ENCODE measurements at regions not wholly inside any gene's neighbourhood (a gene's known extent, or its start where the extent isn't known, plus 50 kb on each side); places are given as distances from the start of the nearest gene placed in this dataset.

- ChIA-PET CTCF (no interaction called here), POLR2A (no interaction called here)
- Mint-ChIP-seq H3K4me3 (no peak overlapping the region), H3K27me3 (no peaks in the 10 kb centered on the region), H3K4me1 (ENCODE audit: low read depth) (no peaks in the 10 kb centered on the region), H3K9me3 (no peaks in the 10 kb centered on the region), H3K27ac (no peak overlapping the region), H3K36me3 (no peaks in the 10 kb centered on the region)
- intact Hi-C loops (cut with micrococcal nuclease) = no loop called here
- no peak for DNase-seq
Observed at GRCh38 chr3:117624424-117624823, 914.8 kb downstream of the TUSC7 start.

DNA sequence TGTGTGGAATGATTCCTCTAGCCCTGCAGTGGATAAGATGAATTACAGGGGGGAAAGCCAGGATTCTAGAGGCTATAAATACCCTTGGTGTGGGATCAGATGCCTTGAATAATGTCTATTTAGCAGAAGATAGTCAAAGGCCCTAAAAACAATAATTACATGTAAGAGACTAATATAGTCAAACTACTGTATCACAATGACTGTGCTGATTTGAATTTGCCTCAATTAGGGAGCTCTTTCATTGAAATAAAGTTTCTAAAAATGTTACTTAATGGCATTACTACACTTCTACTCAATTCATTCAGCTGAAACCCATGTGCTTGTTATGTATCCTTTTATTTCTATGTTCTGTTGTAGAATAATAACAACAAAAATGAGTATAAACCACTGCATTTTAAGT lies 915.6 kb downstream of the TUSC7 start:
- ChIA-PET POLR2A (no interaction called here), CTCF (no interaction called here)
- Mint-ChIP-seq H3K27me3 (no peaks in the 10 kb centered on the region), H3K4me3 (no peak overlapping the region), H3K27ac (no peak overlapping the region), H3K36me3 (no peaks in the 10 kb centered on the region), H3K4me1 (ENCODE audit: low read depth) (no peaks in the 10 kb centered on the region), H3K9me3 (no peaks in the 10 kb centered on the region)
- no peak for DNase-seq
- intact Hi-C loops (cut with micrococcal nuclease) = no loop called here

GRCh38 chr3:117626577-117626976 lies 917.0 kb downstream of the TUSC7 start:
- POLR2A ChIA-PET = no interaction called here
- no peaks in the 10 kb centered on the region for H3K27me3 Mint-ChIP-seq
- no peak overlapping the region for H3K27ac Mint-ChIP-seq
- H3K36me3 Mint-ChIP-seq = no peaks in the 10 kb centered on the region
- intact Hi-C loops (cut with micrococcal nuclease) = no loop called here
- H3K4me1 Mint-ChIP-seq (ENCODE audit: low read depth) = no peaks in the 10 kb centered on the region
- H3K9me3 Mint-ChIP-seq = no peaks in the 10 kb centered on the region
- DNase-seq = no peak
- no peak overlapping the region for H3K4me3 Mint-ChIP-seq
- CTCF ChIA-PET = no interaction called here

GRCh38 chr3:117628823-117629291 lies 919.3 kb downstream of the TUSC7 start:
- intact Hi-C loops (cut with micrococcal nuclease) = no loop called here
- Mint-ChIP-seq H3K27ac (no peak overlapping the region), H3K9me3 (no peaks in the 10 kb centered on the region), H3K4me1 (ENCODE audit: low read depth) (no peaks in the 10 kb centered on the region), H3K27me3 (no peaks in the 10 kb centered on the region), H3K4me3 (no peak overlapping the region), H3K36me3 (no peaks in the 10 kb centered on the region)
- ChIA-PET POLR2A (no interaction called here), CTCF (no interaction called here)
- no peak for DNase-seq

GRCh38 chr3:117629505-117629904 lies 919.9 kb downstream of the TUSC7 start:
- Mint-ChIP-seq H3K27me3 (no peaks in the 10 kb centered on the region), H3K36me3 (no peaks in the 10 kb centered on the region), H3K9me3 (no peaks in the 10 kb centered on the region), H3K27ac (no peak overlapping the region), H3K4me1 (ENCODE audit: low read depth) (no peaks in the 10 kb centered on the region), H3K4me3 (no peak overlapping the region)
- intact Hi-C loops (cut with micrococcal nuclease) = no loop called here
- ChIA-PET POLR2A (no interaction called here), CTCF (no interaction called here)
- no peak for DNase-seq

GRCh38 chr3:117630469-117630868 lies 920.9 kb downstream of the TUSC7 start:
- Mint-ChIP-seq H3K4me1 (ENCODE audit: low read depth) (no peaks in the 10 kb centered on the region), H3K36me3 (no peaks in the 10 kb centered on the region), H3K27ac (no peak overlapping the region), H3K27me3 (no peaks in the 10 kb centered on the region), H3K4me3 (no peak overlapping the region), H3K9me3 (no peaks in the 10 kb centered on the region)
- intact Hi-C loops (cut with micrococcal nuclease) = no loop called here
- DNase-seq = no peak
- POLR2A ChIA-PET = no interaction called here
- CTCF ChIA-PET = no interaction called here

DNA sequence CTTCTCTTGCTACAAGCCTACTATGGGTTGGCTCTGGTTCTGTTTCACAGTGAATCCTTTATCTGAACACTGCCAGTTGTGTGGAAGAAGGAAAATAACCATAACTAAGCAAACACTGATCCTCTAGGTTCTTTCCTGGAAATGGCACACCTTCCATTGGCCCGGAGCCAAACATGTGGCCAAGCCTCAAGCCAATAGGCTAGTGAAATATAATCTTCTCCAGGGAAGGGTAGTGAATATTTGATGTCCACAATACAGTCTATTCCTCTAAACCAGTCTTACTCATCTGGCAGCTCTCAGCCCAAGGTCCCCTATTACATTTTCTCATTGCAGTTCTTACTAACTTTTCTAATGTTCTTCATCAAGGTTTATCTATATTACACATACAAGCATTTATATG lies 921.3 kb downstream of the TUSC7 start:
- Mint-ChIP-seq H3K27me3 (no peaks in the 10 kb centered on the region), H3K27ac (no peak overlapping the region), H3K36me3 (no peaks in the 10 kb centered on the region), H3K9me3 (no peaks in the 10 kb centered on the region), H3K4me1 (ENCODE audit: low read depth) (no peaks in the 10 kb centered on the region), H3K4me3 (no peak overlapping the region)
- POLR2A ChIA-PET = no interaction called here
- CTCF ChIA-PET = no interaction called here
- no peak for DNase-seq
- intact Hi-C loops (cut with micrococcal nuclease) = loop anchor here (1.0 kb wide), 1 partner anchor 31 kb away; no protein-coding TSS in a partner anchor

- ChIA-PET POLR2A (no interaction called here), CTCF (no interaction called here)
- intact Hi-C loops (cut with micrococcal nuclease) = loop anchor here (1.0 kb wide), 1 partner anchor 31 kb away; no protein-coding TSS in a partner anchor
- Mint-ChIP-seq H3K4me1 (ENCODE audit: low read depth) (no peaks in the 10 kb centered on the region), H3K4me3 (no peak overlapping the region), H3K9me3 (peaks cover 2% of the 10 kb centered on the region), H3K27me3 (no peaks in the 10 kb centered on the region), H3K36me3 (no peaks in the 10 kb centered on the region), H3K27ac (no peak overlapping the region)
- DNase-seq = no peak
Observed at GRCh38 chr3:117631781-117632180, 922.2 kb downstream of the TUSC7 start.

DNA sequence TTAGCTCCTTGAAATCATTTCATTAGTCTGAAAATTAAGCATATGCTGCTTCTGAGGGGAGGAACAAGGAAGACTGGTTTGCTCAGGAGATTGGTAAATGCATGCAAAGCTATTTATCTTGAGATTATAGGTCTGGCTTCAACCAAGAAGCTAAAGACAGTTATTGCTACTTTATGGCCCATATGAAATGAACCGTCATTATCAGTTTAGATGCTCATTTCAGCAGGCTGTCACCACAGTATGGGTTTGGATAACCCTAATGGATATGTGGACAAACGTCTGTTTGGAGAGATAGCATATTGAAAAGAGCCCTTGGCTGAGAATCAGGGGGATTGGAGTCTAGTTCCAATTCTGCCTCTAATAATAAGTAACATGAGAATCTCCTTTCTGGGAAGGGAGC lies 922.6 kb downstream of the TUSC7 start:
- no peak overlapping the region for H3K4me3 Mint-ChIP-seq
- POLR2A ChIA-PET = no interaction called here
- CTCF ChIA-PET = no interaction called here
- H3K9me3 Mint-ChIP-seq = peaks cover 5% of the 10 kb centered on the region
- DNase-seq = no peak
- no peaks in the 10 kb centered on the region for H3K27me3 Mint-ChIP-seq
- intact Hi-C loops (cut with micrococcal nuclease) = no loop called here
- no peaks in the 10 kb centered on the region for H3K4me1 Mint-ChIP-seq (ENCODE audit: low read depth)
- H3K27ac Mint-ChIP-seq = no peak overlapping the region
- H3K36me3 Mint-ChIP-seq = no peaks in the 10 kb centered on the region

GRCh38 chr3:117633207-117633606 lies 923.6 kb downstream of the TUSC7 start:
- H3K4me3 Mint-ChIP-seq = no peak overlapping the region
- no peaks in the 10 kb centered on the region for H3K4me1 Mint-ChIP-seq (ENCODE audit: low read depth)
- CTCF ChIA-PET = no interaction called here
- no peaks in the 10 kb centered on the region for H3K27me3 Mint-ChIP-seq
- DNase-seq = no peak
- peaks cover 5% of the 10 kb centered on the region for H3K9me3 Mint-ChIP-seq
- POLR2A ChIA-PET = no interaction called here
- no peaks in the 10 kb centered on the region for H3K36me3 Mint-ChIP-seq
- intact Hi-C loops (cut with micrococcal nuclease) = no loop called here
- no peak overlapping the region for H3K27ac Mint-ChIP-seq

DNA sequence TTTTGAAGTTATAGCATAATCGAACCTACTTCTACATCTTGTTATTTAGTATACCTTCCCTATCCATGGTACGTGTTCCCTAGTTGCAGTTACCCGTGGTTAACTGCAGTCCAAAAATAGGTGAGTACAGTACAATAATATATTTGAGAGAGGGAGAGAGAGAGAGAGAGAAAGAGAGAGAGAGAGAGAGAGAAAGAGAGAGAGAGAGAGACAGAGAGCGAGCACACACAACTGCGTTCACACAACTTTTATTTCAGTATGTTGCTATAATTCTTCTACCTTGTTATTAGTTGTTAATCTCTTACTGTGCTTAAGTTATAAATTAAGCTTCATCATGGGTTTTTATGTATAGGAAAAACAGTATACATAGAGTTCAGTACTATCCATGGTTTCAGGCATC lies 928.1 kb downstream of the TUSC7 start:
- DNase-seq = no peak
- no peaks in the 10 kb centered on the region for H3K27me3 Mint-ChIP-seq
- POLR2A ChIA-PET = no interaction called here
- H3K4me3 Mint-ChIP-seq = no peak overlapping the region
- peaks cover 5% of the 10 kb centered on the region for H3K9me3 Mint-ChIP-seq
- intact Hi-C loops (cut with micrococcal nuclease) = no loop called here
- H3K27ac Mint-ChIP-seq = no peak overlapping the region
- no peaks in the 10 kb centered on the region for H3K4me1 Mint-ChIP-seq (ENCODE audit: low read depth)
- CTCF ChIA-PET = no interaction called here
- no peaks in the 10 kb centered on the region for H3K36me3 Mint-ChIP-seq

GRCh38 chr3:117644203-117644602 lies 934.6 kb downstream of the TUSC7 start:
- no peaks in the 10 kb centered on the region for H3K4me1 Mint-ChIP-seq (ENCODE audit: low read depth)
- intact Hi-C loops (cut with micrococcal nuclease) = no loop called here
- H3K9me3 Mint-ChIP-seq = peaks cover 6% of the 10 kb centered on the region
- ChIA-PET POLR2A (no interaction called here), CTCF (no interaction called here)
- no peak for DNase-seq
- H3K4me3 Mint-ChIP-seq = no peak overlapping the region
- H3K27ac Mint-ChIP-seq = no peak overlapping the region
- no peaks in the 10 kb centered on the region for H3K27me3 Mint-ChIP-seq
- no peaks in the 10 kb centered on the region for H3K36me3 Mint-ChIP-seq

- no peaks in the 10 kb centered on the region for H3K27me3 Mint-ChIP-seq
- no peak overlapping the region for H3K27ac Mint-ChIP-seq
- H3K9me3 Mint-ChIP-seq = peaks cover 6% of the 10 kb centered on the region
- no peaks in the 10 kb centered on the region for H3K36me3 Mint-ChIP-seq
- CTCF ChIA-PET = no interaction called here
- POLR2A ChIA-PET = no interaction called here
- intact Hi-C loops (cut with micrococcal nuclease) = no loop called here
- DNase-seq = no peak
- no peak overlapping the region for H3K4me3 Mint-ChIP-seq
- H3K4me1 Mint-ChIP-seq (ENCODE audit: low read depth) = no peaks in the 10 kb centered on the region
Observed at GRCh38 chr3:117645561-117646242, 936.1 kb downstream of the TUSC7 start.
